ENCODE measurements at regions not wholly inside any gene's neighbourhood (a gene's known extent, or its start where the extent isn't known, plus 50 kb on each side); places are given as distances from the start of the nearest gene placed in this dataset.
"Not testable (repeated sequence)": the region's sequence is repeated elsewhere in the genome, so short reads cannot be mapped to it uniquely, and the experiment has no call there.

GRCh38 chr14:56351861-56352260 is 227.7 kb upstream of the TMEM260 start:
- no peak for DNase-seq

GRCh38 chr14:56352999-56353398 is 226.6 kb upstream of the TMEM260 start:
- no peak for DNase-seq

DNA sequence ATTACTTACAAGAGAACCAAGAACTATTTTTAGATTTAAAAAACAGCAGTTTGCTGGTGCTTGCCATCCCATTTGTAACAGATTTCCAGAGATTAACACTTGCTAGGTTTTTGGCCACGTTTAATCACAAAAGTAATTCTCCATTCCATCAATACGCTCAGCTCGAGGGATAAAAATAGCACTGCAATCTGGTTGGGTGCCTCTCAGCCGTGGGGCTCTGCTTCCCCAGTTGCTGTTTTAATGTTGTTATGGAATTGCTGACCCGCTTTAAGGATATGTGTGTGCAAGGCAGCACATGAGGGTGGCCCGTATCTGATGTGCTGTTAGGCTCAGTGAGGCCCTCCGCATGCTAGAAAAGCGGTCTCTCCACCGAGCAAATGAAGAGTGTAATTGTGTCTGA is 222.2 kb upstream of the TMEM260 start:
- no peak for DNase-seq

- no peak for DNase-seq
Observed at GRCh38 chr14:56358275-56358674, 221.3 kb upstream of the TMEM260 start.

DNA sequence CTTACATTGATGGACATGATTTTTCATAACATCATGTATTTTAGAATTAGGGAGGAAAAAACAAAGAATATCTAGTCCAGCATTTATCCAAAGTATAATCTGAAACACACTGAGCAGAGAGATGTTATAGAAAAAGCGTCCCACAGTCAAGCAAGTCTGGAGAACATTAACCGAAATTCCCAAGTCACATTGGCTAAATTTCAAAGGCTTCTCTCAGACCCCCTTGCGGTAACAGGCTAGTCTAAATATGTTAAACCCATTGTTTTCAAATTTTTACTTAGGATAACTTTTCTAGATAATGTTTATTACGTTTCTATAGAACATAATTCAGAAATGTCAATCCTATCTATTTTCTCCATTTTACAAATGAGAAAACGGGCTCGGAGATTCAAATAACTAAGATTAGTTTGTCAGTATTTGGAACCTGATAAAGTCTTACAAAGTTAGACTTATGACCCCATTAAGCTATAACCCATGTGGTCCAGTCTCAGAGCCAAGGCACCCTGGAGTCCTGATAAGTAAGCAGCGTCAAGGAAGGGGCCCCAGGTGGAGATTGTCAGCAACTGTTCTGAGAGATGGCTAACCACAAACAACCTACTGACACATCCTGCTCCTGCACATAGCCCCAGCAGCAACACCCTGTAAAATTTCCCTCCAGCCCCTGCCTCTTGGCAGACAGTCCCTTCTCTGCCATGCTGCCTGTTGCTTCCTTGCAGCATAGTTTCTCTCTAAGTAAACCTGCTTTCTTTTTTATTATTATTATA is 220.6 kb upstream of the TMEM260 start:
- no peak for DNase-seq

- not testable (repeated sequence) for DNase-seq
Observed at GRCh38 chr14:56365663-56366062, 213.9 kb upstream of the TMEM260 start.

- DNase-seq, result no peak
Observed at GRCh38 chr14:56367416-56367815, 212.2 kb upstream of the TMEM260 start.

DNA sequence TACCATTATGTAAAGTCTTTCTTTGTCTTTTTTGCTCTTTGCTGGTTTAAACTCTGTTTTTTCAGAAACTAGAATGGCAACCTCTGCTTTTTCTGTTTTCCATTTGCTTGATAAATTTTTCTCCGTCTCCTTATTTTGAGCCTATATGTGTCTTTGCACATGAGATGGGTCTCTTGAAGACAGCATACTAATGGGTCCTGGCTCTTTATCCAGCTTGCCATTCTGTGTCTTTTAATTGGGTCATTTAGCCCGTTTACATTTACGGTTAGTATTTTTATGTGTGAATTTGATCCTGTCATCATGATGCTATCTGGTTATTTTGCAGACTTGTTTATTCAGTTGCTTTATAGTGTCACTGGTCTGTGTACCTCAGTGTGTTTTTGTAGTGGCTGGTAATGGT is 207.9 kb upstream of the TMEM260 start:
- no peak for DNase-seq

GRCh38 chr14:56374421-56374820 is 205.2 kb upstream of the TMEM260 start:
- DNase-seq, result no peak

DNA sequence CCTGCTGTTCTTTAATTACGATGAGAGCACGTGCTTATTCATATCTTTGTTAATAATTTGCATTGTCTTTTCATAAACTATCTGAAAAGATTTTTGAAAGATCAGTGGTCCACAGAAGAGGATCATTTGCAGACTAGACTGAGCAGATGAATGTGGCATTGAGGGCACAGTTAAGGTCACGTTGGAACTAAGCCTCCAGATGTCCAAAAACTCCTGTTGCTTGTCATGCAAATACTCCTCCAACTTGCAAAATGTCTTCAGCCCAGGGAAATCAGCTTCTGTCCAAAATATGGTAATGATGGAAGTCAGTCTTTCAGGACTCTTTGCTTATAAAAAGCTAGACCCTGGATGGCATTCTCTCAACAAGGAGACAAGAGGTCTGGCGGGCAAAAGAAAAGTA is 201.6 kb upstream of the TMEM260 start:
- no peak for DNase-seq

GRCh38 chr14:56378475-56378877 is 201.1 kb upstream of the TMEM260 start:
- no peak for DNase-seq

GRCh38 chr14:56379956-56380355 is 199.6 kb upstream of the TMEM260 start:
- DNase-seq, result no peak

- no peak for DNase-seq
Observed at GRCh38 chr14:56386024-56386423, 193.6 kb upstream of the TMEM260 start.

DNA sequence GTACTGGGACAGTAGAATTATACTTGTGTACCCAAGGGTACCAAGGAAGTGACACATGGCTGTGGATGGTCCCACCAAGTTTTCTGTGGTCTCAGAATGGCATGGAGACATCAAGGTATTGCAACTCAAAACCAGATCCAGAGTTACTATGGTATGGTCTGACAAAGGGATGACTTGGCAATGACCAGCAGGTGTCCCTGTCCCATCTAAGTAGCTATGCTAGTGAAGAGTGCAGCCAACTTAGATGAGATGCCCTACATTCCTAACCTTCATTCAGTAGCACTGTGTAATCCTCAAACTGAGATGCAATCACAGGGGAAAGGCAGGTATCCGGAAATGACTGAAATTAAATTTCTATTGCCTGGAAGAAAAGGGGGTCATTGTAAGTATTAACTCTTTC is 188.7 kb upstream of the TMEM260 start:
- DNase-seq, result no peak

DNA sequence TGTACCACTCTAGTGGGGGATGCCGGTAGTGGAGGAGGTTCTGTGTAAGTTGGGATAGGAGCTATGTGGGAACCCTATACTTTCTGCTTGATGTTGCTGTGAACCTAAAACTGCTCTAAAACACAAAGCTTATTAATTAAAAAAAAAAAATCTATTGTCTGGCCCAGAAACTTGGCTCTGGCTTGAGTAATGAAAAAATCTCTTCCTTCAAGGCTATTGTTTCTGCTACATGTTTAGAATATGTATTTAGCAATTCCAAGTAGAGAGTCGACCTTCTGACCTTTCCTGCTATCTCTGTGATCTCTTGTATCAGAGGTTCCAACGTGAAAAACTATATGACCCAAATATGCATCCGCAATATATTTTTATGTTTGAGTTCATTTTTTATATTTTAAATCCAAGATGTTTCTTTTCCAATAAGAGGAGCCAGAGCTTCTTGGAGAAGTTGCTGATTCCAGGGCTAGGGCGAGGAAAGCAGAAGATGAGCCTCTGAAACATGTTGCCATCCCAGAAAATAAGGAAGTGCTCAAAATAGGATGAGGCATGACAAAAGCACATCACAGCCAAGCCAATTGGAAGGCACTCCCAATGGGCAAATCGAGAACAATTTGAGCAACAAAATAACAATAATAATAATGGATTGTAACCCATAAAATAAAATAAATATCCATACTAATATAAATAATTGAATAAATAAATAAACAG is 184.6 kb upstream of the TMEM260 start:
- DNase-seq, result no peak

DNA sequence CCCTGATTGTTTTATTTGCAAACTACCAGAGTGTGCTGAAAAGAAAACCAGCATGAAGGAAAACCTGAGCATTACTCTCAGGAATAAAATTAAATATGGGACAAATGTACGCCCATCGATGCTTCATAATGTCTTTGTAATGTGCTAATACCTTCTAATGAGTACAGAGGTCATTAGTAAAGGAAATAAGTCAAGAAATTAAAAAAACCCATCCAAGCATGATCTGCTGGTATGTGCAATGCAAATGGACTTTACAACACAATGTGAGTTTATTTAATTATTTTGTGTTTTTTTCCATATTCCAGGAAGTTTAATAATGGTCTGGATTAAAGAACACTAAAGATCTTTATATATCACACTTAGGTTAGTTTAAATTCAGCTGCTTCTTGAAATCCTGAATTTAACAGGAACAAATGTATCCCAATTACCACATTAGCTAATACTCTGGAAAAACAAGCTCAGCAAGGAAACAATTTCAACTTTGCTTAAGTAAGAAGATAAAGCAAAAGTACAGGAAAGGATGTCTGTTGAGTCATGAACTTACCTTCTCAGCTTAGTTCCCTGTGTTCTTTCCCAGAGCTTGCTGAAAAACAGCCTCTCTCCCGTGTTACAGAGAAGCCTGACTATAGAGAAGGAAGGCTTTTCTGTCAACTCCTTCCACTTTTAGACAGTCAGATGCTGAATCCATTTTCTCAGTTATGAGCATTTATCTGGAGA is 179.3 kb upstream of the TMEM260 start:
- no peak for DNase-seq

DNA sequence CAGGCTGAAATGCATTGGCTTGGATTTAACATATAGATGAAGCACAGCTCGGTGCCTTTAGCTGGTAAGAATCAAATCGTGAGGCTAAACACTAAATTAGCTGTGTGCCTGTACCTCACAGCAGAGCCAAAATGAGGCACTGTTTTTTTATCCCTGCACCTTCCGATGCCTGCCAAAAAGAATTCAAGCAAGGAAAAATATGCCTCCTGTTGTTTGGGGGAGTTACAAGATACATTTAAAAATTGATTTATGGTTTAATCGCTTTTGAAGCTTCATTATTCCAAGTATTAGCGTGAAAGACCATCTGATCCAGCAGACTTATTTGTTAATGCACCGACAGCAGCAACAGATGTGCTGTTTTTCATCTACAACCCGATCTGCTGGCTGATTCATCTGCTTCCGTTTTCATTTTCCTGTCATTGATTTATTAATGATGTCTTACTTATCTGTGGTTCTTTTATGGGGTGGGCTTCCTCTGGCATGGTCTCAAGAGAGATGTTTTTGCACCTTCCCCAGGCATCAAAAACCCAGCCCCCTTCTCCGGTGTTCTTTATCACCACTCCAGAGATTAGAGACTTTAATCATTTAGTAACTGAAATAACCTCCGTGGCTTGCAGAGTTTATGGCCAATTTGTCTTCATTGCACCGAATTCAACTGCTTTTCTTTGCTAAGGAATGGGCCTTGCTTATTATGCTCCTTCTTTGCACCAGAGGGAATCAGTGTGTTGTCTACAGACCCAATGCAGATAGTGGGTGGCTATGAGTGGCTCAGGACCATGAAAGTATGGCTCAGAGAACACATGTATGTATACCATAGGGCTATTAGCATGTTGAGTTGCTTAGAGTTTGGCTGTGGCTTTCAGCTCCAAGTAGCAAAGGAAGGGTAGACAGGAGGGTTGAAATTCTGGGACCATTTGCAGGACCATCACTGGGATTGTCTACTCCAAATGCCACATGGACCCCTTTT is 166.8 kb upstream of the TMEM260 start:
- no peak for DNase-seq

DNA sequence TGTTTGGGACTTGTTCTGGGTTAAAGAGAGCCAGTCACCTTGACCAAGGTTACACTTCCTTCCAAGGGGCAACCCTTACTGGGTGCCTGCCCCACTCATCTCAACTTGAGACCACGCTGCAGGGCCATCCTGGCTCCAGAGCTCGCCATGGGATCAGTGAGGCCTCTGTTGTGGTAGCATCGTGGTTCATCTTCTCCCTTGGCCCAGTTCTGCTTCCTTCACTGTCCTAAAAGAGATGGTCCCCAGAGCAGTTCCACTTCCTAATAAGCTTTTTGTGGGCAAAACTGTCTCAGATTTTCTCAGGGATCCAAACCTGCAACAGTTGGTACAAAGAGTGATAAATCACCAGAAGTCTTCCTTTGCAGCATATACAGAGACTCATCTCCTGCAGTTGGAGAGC is 165.9 kb upstream of the TMEM260 start:
- DNase-seq, result no peak

DNA sequence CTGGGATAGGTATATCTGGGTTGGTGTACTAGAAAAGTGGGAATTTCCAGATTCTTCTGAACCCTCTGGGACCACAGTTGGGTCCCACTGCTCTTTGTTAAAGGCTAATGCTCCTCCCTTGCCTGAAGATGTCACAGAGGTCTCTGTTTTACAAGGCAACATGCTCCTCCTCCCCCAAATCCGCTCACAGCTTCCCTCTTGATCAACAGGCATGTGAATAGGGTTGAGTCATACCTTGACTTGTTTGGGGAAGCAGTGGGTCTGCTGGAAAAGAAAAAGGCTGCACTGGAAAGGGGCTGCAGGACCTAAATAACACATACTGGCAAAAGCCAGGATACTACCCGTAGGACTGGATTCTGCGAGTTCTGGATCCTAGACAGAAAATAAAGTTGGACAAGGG is 165.4 kb upstream of the TMEM260 start:
- no peak for DNase-seq

- no peak for DNase-seq
Observed at GRCh38 chr14:56416213-56416612, 163.4 kb upstream of the TMEM260 start.

GRCh38 chr14:56417173-56417572 is 162.4 kb upstream of the TMEM260 start:
- no peak for DNase-seq

DNA sequence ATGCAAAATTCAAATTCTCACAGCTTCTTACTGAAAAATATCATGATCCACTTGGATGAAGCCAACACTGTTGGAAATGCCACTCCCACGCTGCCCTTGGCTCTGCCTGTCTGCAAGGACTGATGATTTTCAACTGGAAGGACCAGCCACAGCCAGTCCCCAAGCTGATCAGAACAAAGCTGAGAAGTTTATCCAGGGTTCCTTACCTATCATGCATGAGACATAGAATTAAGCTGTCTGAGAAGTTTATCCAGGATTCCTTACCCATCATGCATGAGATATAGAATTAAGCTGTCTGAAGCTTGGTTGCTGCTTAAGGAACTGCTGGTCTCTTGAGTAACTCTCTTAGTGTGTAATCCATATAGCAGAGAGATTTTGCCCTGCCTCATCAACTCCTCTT is 159.8 kb upstream of the TMEM260 start:
- no peak for DNase-seq

GRCh38 chr14:56422221-56422620 is 157.4 kb upstream of the TMEM260 start:
- DNase-seq, result no peak
